ENCODE measurements at regions not wholly inside any gene's neighbourhood (a gene's known extent, or its start where the extent isn't known, plus 50 kb on each side); places are given as distances from the start of the nearest gene placed in this dataset.

DNA sequence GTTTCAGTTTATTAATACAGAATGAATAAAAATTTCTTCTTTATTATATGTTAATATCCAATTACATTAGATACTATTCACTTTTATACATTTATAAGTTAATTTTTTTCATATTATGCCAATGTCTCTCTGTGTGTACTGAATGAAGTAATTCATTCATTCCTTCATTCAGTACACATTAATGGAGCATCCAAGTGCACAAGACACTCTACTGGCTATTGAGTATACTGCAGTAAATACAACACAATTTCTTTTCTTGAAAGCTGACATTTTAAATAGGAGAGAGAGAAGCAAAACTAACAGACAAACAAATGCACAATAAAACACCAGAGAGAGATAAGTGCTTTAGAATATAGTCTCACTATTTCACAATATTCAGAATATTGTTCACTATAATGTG is 1038.3 kb upstream of the SPRY2 start:
- Histone ChIP-seq H2AFZ (ENCODE audit: insufficient read depth, low read depth, low read length, poor library complexity, severe bottlenecking) (no peak overlapping the region), H3K4me3 (replicated peaks in 1 of 3; ENCODE audit: low read depth in 2 of 3, low read length in 3 of 3) (no peak overlapping the region), H3K9ac (ENCODE audit: insufficient read depth, low read length, poor library complexity, severe bottlenecking) (no peak overlapping the region), H3K4me2 (replicated peaks; ENCODE audit: extremely low read depth, low read length, poor library complexity, severe bottlenecking) (no peak overlapping the region), H3K27me3 (ENCODE audit: control insufficient read depth in 2 of 2, insufficient read depth in 2 of 2, low read length in 2 of 2) (no peaks in the 10 kb centered on the region), H3K9me3 (replicated peaks in 1 of 2; ENCODE audit: control insufficient read depth in 1 of 2, insufficient read depth in 1 of 2, low read length in 2 of 2) (peaks cover 0 to 2% of the 10 kb centered on the region in 2 donors), H3K4me1 (ENCODE audit: control insufficient read depth in 1 of 2, insufficient read depth in 2 of 2, low read length in 2 of 2) (no peaks in the 10 kb centered on the region), H3K36me3 (replicated peaks in 1 of 2; ENCODE audit: control insufficient read depth in 1 of 2, insufficient read depth in 2 of 2, low read length in 2 of 2) (no peaks in the 10 kb centered on the region), H3K79me2 (ENCODE audit: insufficient read depth, low read length) (no peaks in the 10 kb centered on the region), H3K27ac (ENCODE audit: low read depth in 1 of 2, low read length in 2 of 2) (no peak overlapping the region), H4K20me1 (ENCODE audit: insufficient read depth, low read length) (no peaks in the 10 kb centered on the region)
- intact Hi-C loops (cut with micrococcal nuclease), result no loop called here
- Mint-ChIP-seq H3K27me3 (ENCODE audit: low read depth in 3 of 3) (no peaks in the 10 kb centered on the region), H3K27ac (no peak overlapping the region), H3K36me3 (no peaks in the 10 kb centered on the region), H3K4me3 (no peak overlapping the region), H3K4me1 (no peaks in the 10 kb centered on the region), H3K9me3 (peaks cover 0 to 5% (median 0%) of the 10 kb centered on the region in 7 donors)
- no peak for DNase-seq
- TF ChIP-seq, protein P1, sequence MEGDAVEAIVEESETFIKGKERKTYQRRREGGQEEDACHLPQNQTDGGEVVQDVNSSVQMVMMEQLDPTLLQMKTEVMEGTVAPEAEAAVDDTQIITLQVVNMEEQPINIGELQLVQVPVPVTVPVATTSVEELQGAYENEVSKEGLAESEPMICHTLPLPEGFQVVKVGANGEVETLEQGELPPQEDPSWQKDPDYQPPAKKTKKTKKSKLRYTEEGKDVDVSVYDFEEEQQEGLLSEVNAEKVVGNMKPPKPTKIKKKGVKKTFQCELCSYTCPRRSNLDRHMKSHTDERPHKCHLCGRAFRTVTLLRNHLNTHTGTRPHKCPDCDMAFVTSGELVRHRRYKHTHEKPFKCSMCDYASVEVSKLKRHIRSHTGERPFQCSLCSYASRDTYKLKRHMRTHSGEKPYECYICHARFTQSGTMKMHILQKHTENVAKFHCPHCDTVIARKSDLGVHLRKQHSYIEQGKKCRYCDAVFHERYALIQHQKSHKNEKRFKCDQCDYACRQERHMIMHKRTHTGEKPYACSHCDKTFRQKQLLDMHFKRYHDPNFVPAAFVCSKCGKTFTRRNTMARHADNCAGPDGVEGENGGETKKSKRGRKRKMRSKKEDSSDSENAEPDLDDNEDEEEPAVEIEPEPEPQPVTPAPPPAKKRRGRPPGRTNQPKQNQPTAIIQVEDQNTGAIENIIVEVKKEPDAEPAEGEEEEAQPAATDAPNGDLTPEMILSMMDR (IDR thresholded peaks at IDR 0.05), result no peak

DNA sequence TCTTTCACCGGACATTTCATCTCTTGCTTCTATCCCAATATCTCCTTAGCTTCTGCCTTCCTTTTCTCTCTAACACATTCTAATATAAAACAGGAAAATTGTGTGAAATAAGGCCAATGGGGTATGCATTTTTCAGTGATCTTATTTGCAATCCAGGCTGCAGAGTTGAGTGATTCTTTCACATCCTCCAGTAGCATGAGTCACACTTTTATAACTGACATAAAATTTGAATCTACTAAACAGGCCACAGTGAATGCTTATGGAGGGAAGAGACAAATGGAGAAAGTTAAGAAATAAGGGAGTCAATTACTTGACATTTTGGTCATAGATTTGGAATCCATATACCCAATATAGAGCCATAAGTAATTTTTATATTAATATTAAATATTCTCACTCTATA is 1037.0 kb upstream of the SPRY2 start:
- Histone ChIP-seq H3K4me2 (replicated peaks; ENCODE audit: extremely low read depth, low read length, poor library complexity, severe bottlenecking) (no peak overlapping the region), H3K4me1 (ENCODE audit: control insufficient read depth in 1 of 2, insufficient read depth in 2 of 2, low read length in 2 of 2) (no peaks in the 10 kb centered on the region), H3K79me2 (ENCODE audit: insufficient read depth, low read length) (no peaks in the 10 kb centered on the region), H3K27me3 (ENCODE audit: control insufficient read depth in 2 of 2, insufficient read depth in 2 of 2, low read length in 2 of 2) (no peaks in the 10 kb centered on the region), H3K36me3 (replicated peaks in 1 of 2; ENCODE audit: control insufficient read depth in 1 of 2, insufficient read depth in 2 of 2, low read length in 2 of 2) (no peaks in the 10 kb centered on the region), H3K27ac (ENCODE audit: low read depth in 1 of 2, low read length in 2 of 2) (no peak overlapping the region), H3K9me3 (replicated peaks in 1 of 2; ENCODE audit: control insufficient read depth in 1 of 2, insufficient read depth in 1 of 2, low read length in 2 of 2) (peaks cover 0 to 2% of the 10 kb centered on the region in 2 donors), H3K9ac (ENCODE audit: insufficient read depth, low read length, poor library complexity, severe bottlenecking) (no peak overlapping the region), H2AFZ (ENCODE audit: insufficient read depth, low read depth, low read length, poor library complexity, severe bottlenecking) (no peak overlapping the region), H4K20me1 (ENCODE audit: insufficient read depth, low read length) (no peaks in the 10 kb centered on the region), H3K4me3 (replicated peaks in 1 of 3; ENCODE audit: low read depth in 2 of 3, low read length in 3 of 3) (no peak overlapping the region)
- Mint-ChIP-seq H3K9me3 (no peaks in the 10 kb centered on the region), H3K27ac (no peak overlapping the region), H3K4me3 (no peak overlapping the region), H3K4me1 (no peaks in the 10 kb centered on the region), H3K36me3 (no peaks in the 10 kb centered on the region), H3K27me3 (ENCODE audit: low read depth in 3 of 3) (no peaks in the 10 kb centered on the region)
- WGBS (ENCODE audit: insufficient coverage), result no CpG with 5 or more reads among the region's 1 CpG
- TF ChIP-seq, protein P1 (IDR thresholded peaks at IDR 0.05), result no peak
- DNase-seq, result no peak
- intact Hi-C loops (cut with micrococcal nuclease), result no loop called here

Measured in CD14-positive monocyte (primary cell).